ENCODE measurements at regions not wholly inside any gene's neighbourhood (a gene's known extent, or its start where the extent isn't known, plus 50 kb on each side); places are given as distances from the start of the nearest gene placed in this dataset.

GRCh38 chr7:20013536-20013935, 203.6 kb downstream of the MACC1 start:
- H3K56ac ChIP-seq (ENCODE audit: insufficient read length, low read depth, low read length) = no peak overlapping the region
- no peak overlapping the region for H3T11ph ChIP-seq (ENCODE audit: low read length)
- no peak overlapping the region for H3K14ac ChIP-seq (ENCODE audit: insufficient read depth, low read length)
- no peaks in the 10 kb centered on the region for H3K27me3 Mint-ChIP-seq (ENCODE audit: low read depth)
- peaks cover 8 to 20% of the 10 kb centered on the region in 2 experiments for H3K4me1 Mint-ChIP-seq
- H3K9ac ChIP-seq (ENCODE audit: extremely low read depth, insufficient read length, low read length) = no peak overlapping the region
- no peaks in the 10 kb centered on the region for H3K9me3 Mint-ChIP-seq
- H2BK5ac ChIP-seq (ENCODE audit: insufficient read length, low read length) = no peak overlapping the region
- no peaks in the 10 kb centered on the region; a peak in 1 of 7 replicates for H3K36me3 Mint-ChIP-seq (ENCODE audit: insufficient read depth in 1 of 3, low read depth in 3 of 3)
- H4K8ac ChIP-seq (replicated peaks; ENCODE audit: insufficient read length, low read depth, low read length) = no peak overlapping the region
- H4K20me1 ChIP-seq (ENCODE audit: control insufficient read depth, insufficient read depth, insufficient read length) = no peaks in the 10 kb centered on the region
- H3K4ac ChIP-seq (ENCODE audit: low read depth, low read length) = no peak overlapping the region
- H3K27ac ChIP-seq (ENCODE audit: insufficient read length, low read depth, low read length) = no peak overlapping the region
- H3K27ac Mint-ChIP-seq = no peak overlapping the region
- H3K23me2 ChIP-seq (ENCODE audit: insufficient read length, low read depth, low read length, poor library complexity, severe bottlenecking) = no peaks in the 10 kb centered on the region
- no peak overlapping the region for H2BK12ac ChIP-seq (ENCODE audit: insufficient read length, low read depth, low read length)
- H4K5ac ChIP-seq (ENCODE audit: insufficient read length, low read depth, low read length) = no peak overlapping the region
- no peaks in the 10 kb centered on the region for H3K27me3 ChIP-seq (ENCODE audit: insufficient read depth, low read length)
- no peaks in the 10 kb centered on the region for H3K79me2 ChIP-seq (ENCODE audit: insufficient read depth, low read length)
- H3K18ac ChIP-seq (ENCODE audit: insufficient read length, low read depth, low read length) = no peak overlapping the region
- no peak overlapping the region for H4K91ac ChIP-seq (ENCODE audit: insufficient read length, low read depth, low read length)
- H3K4me2 ChIP-seq (ENCODE audit: insufficient read depth, insufficient read length, low read length) = no peak overlapping the region
- TF ChIP-seq CTCF (conservative IDR thresholded peaks at IDR 0.05) = no peak
- no peak overlapping the region for H2AFZ ChIP-seq (ENCODE audit: low read length)
- H2BK15ac ChIP-seq (ENCODE audit: low read depth, low read length) = no peak overlapping the region
- H3K4me1 ChIP-seq (ENCODE audit: insufficient read depth, low read length) = peaks cover 4% of the 10 kb centered on the region; the same call in 1 of the 2 replicates
- no peaks in the 10 kb centered on the region for H3K79me1 ChIP-seq (ENCODE audit: insufficient read depth, low read depth, low read length, poor library complexity, severe bottlenecking)
- H3K9me3 ChIP-seq (ENCODE audit: control insufficient read depth, low read depth, low read length) = no peaks in the 10 kb centered on the region
- H3K4me3 Mint-ChIP-seq = no peak overlapping the region
- WGBS (ENCODE audit: extremely low coverage, insufficient read length, low lambda C conversion rate) = no CpG with 5 or more reads among the region's 6 CpGs
- H2AK5ac ChIP-seq (ENCODE audit: insufficient read length, low read length) = no peak overlapping the region
- DNase-seq = no peak
- no peak overlapping the region for H3K23ac ChIP-seq (ENCODE audit: insufficient read length, low read depth, low read length)
- no peak overlapping the region for H2BK20ac ChIP-seq (ENCODE audit: low read depth, low read length, poor library complexity, severe bottlenecking)
- no peak overlapping the region for H2BK120ac ChIP-seq (ENCODE audit: low read depth, low read length, poor library complexity, severe bottlenecking)
